A673 (cell line): ENCODE measurements at regions not wholly inside any gene's neighbourhood (a gene's known extent, or its start where the extent isn't known, plus 50 kb on each side); places are given as distances from the start of the nearest gene placed in this dataset.

Source experiments
- BruUV-seq: library from RNA; stranded (reverse); fragments of 400-500 nt; replicated peaks from 2 replicates; lab custom pipeline; 2021; lab: Mats Ljungman, UMichigan
- CTCF ChIA-PET: fragments of 300-600 bp; sonication (Branson Sonifier 250); formaldehyde crosslinking; loops from one replicate; lab custom pipeline; 2022; ENCODE audit warnings: antibody characterized with exemption; lab: Charles Lee
- POLR2A ChIA-PET: fragments of 300-600 bp; sonication (Branson Sonifier 250); formaldehyde crosslinking; loops from one replicate; lab custom pipeline; 2022; ENCODE audit warnings: antibody characterized with exemption; ENCODE audit not compliant: low non-redundant PET; lab: Charles Lee
- DNase-seq: peaks from one replicate; pipeline ENCODE4 v3.0.0-alpha.2; 2015; ENCODE audit warnings: low spot score
- H3K27ac ChIP-seq: fragments of 200-600 bp; sonication (generic); 2 replicates; pipeline ENCODE4 v1.5.1; 2016; ENCODE audit warnings: mixed run types, low read depth, mild to moderate bottlenecking, mixed read lengths, antibody characterized with exemption, low read length; ENCODE audit not compliant: poor library complexity, severe bottlenecking
- H3K27me3 ChIP-seq: fragments of 200-600 bp; sonication (generic); replicated peaks from 2 replicates; pipeline ENCODE4 v1.6.1; 2017; ENCODE audit warnings: mixed run types, low read depth, mild to moderate bottlenecking, mixed read lengths, antibody characterized with exemption, low read length; ENCODE audit not compliant: insufficient read depth, poor library complexity
- H3K36me3 ChIP-seq: fragments of 200-600 bp; sonication (generic); 2 replicates; pipeline ENCODE4 v1.6.1; 2016; ENCODE audit warnings: mixed run types, mild to moderate bottlenecking, mixed read lengths, antibody characterized with exemption, low read length; ENCODE audit not compliant: insufficient read depth, poor library complexity, severe bottlenecking
- H3K4me1 ChIP-seq: fragments of 200-600 bp; sonication (generic); 2 replicates; pipeline ENCODE4 v1.6.1; 2017; ENCODE audit warnings: mixed run types, mild to moderate bottlenecking, mixed read lengths, antibody characterized with exemption, low read length; ENCODE audit not compliant: insufficient read depth, poor library complexity, severe bottlenecking
- H3K4me3 ChIP-seq: fragments of 200-600 bp; sonication (generic); 2 replicates; pipeline ENCODE4 v1.5.1; 2016; ENCODE audit warnings: low read depth, mixed run types, mild to moderate bottlenecking, mixed read lengths, low read length; ENCODE audit not compliant: poor library complexity, severe bottlenecking
- H3K9me3 ChIP-seq: fragments of 200-600 bp; sonication (generic); 2 replicates; pipeline ENCODE4 v1.6.1; 2016; ENCODE audit warnings: mixed run types, low read depth, mild to moderate bottlenecking, mixed read lengths, antibody characterized with exemption, low read length; ENCODE audit not compliant: poor library complexity, severe bottlenecking
- CTCF ChIP-seq: fragments of 300-800, 200-600 bp; sonication (generic); conservative IDR thresholded peaks from 2 replicates; pipeline ENCODE4 v1.5.1; 2017; ENCODE audit warnings: low read depth, mild to moderate bottlenecking, antibody characterized with exemption, low read length, moderate library complexity, mixed read lengths
- EZH2 ChIP-seq: fragments of 200-600 bp; sonication (generic); IDR thresholded peaks from 2 replicates; pipeline ENCODE4 v1.6.1; 2017; ENCODE audit warnings: borderline replicate concordance, low read depth, mild to moderate bottlenecking, mixed read lengths, antibody characterized with exemption, low read length; ENCODE audit not compliant: poor library complexity, severe bottlenecking
- intact Hi-C: fragments of 100-400 bp; cut with micrococcal nuclease; formaldehyde crosslinking; loops from one replicate; pipeline ENCODE4 v1.10.0; 2022; ENCODE audit not compliant: unreplicated experiment

GRCh38 chr17:14487068-14487467, 186.2 kb downstream of the HS3ST3B1 start:
- no TSS peak for BruUV-seq
- no peak for DNase-seq
- Histone ChIP-seq H3K36me3 (no peaks in the 10 kb centered on the region), H3K4me3 (no peak overlapping the region), H3K27me3 (no peaks in the 10 kb centered on the region), H3K9me3 (peaks cover 19% of the 10 kb centered on the region), H3K4me1 (no peaks in the 10 kb centered on the region), H3K27ac (no peak overlapping the region)
- POLR2A ChIA-PET = no interaction called here
- no peak for TF ChIP-seq CTCF
- TF ChIP-seq EZH2 = no peak
- intact Hi-C loops = no loop called here
- CTCF ChIA-PET = no interaction called here

GRCh38 chr17:14482715-14483114, 181.8 kb downstream of the HS3ST3B1 start:
- no peaks in the 10 kb centered on the region for H3K4me1 ChIP-seq
- intact Hi-C loops = no loop called here
- H3K27ac ChIP-seq = no peak overlapping the region
- peaks cover 34% of the 10 kb centered on the region for H3K9me3 ChIP-seq
- H3K4me3 ChIP-seq = no peak overlapping the region
- H3K27me3 ChIP-seq = no peaks in the 10 kb centered on the region
- TF ChIP-seq EZH2 = no peak
- no peak for TF ChIP-seq CTCF
- H3K36me3 ChIP-seq = no peaks in the 10 kb centered on the region
- POLR2A ChIA-PET = no interaction called here
- DNase-seq = no peak
- BruUV-seq = no TSS peak
- CTCF ChIA-PET = no interaction called here

GRCh38 chr17:14481664-14482063, 180.8 kb downstream of the HS3ST3B1 start:
- TF ChIP-seq CTCF (no peak), EZH2 (no peak)
- no peak for DNase-seq
- intact Hi-C loops = no loop called here
- POLR2A ChIA-PET = no interaction called here
- Histone ChIP-seq H3K36me3 (no peaks in the 10 kb centered on the region), H3K27me3 (no peaks in the 10 kb centered on the region), H3K9me3 (peaks cover 34% of the 10 kb centered on the region), H3K4me1 (no peaks in the 10 kb centered on the region), H3K4me3 (no peak overlapping the region), H3K27ac (no peak overlapping the region)
- no TSS peak for BruUV-seq
- CTCF ChIA-PET = no interaction called here
